ENCODE measurements at regions not wholly inside any gene's neighbourhood (a gene's known extent, or its start where the extent isn't known, plus 50 kb on each side); places are given as distances from the start of the nearest gene placed in this dataset.

DNA sequence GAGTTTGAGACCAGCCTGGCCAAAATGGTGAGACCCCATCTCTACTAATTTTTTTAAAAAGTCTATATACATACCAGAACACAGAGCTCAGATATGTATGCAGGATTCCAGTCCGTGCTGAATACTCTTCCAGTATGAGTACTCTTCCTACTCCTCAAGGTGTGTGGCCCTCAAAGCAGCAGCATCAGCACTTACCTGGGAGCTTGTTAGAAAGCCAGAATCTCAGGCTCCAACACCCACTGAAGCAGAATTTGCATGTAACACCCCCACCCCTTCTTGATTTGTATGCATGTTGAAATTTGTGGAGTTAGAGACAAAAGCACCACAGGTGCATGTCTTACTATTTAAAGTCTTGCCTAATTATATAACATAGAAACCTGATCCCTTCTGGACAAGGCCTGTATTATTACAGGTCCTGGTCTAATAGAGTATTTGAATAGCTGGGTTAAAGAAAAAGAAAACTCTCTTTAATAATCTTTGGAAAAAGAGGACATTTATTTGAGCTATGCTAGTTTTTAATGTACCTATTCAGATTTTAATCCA, 50.3 kb upstream of the NFE2L2 start:
- no peak overlapping the region for H3K4me3 ChIP-seq
- intact Hi-C loops (cut with DNase I) = no loop called here
- H3K4me1 ChIP-seq (ENCODE audit: insufficient read depth) = peaks cover 1% of the 10 kb centered on the region
- no peak for DNase-seq
- TF ChIP-seq, protein P1, sequence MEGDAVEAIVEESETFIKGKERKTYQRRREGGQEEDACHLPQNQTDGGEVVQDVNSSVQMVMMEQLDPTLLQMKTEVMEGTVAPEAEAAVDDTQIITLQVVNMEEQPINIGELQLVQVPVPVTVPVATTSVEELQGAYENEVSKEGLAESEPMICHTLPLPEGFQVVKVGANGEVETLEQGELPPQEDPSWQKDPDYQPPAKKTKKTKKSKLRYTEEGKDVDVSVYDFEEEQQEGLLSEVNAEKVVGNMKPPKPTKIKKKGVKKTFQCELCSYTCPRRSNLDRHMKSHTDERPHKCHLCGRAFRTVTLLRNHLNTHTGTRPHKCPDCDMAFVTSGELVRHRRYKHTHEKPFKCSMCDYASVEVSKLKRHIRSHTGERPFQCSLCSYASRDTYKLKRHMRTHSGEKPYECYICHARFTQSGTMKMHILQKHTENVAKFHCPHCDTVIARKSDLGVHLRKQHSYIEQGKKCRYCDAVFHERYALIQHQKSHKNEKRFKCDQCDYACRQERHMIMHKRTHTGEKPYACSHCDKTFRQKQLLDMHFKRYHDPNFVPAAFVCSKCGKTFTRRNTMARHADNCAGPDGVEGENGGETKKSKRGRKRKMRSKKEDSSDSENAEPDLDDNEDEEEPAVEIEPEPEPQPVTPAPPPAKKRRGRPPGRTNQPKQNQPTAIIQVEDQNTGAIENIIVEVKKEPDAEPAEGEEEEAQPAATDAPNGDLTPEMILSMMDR (IDR thresholded peaks at IDR 0.05) = no peak
- TF ChIP-seq EP300 (IDR thresholded peaks at IDR 0.05) = no peak
- no peak for TF ChIP-seq POLR2A (IDR thresholded peaks at IDR 0.05)
- H3K36me3 ChIP-seq = no peaks in the 10 kb centered on the region
- H3K27me3 ChIP-seq = no peaks in the 10 kb centered on the region
- no peak overlapping the region for H3K27ac ChIP-seq
- WGBS, 3 donors = 57 to 80% (median 71%) methylated on average over 1 of the region's 1 CpG
- H3K9me3 ChIP-seq = no peaks in the 10 kb centered on the region

DNA sequence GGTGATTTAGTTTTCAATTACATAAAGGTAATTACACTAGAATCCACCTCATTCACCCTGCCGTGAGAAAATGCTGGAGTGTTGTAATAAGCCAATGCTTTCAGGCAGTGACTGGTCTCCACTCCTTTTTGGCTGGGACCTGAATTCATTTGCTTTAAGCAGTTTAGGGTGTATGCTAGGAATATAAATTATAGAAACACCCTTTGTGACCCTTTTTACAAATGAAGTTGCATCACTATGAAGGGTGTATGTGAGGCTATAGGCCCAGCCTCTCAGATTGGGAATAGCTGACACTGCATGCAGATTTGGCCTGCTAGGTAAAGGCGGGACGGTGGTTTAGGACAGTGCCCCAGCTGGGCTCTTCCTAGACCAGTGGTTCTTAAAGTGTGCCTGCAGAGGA, 50.8 kb upstream of the NFE2L2 start:
- H3K4me1 ChIP-seq (ENCODE audit: insufficient read depth) = peaks cover 1% of the 10 kb centered on the region
- H3K27ac ChIP-seq = no peak overlapping the region
- H3K27me3 ChIP-seq = no peaks in the 10 kb centered on the region
- DNase-seq = no peak
- no peak overlapping the region for H3K4me3 ChIP-seq
- intact Hi-C loops (cut with DNase I) = no loop called here
- WGBS, 3 donors = 57 to 85% (median 85%) methylated on average over 3 of the region's 3 CpGs
- H3K36me3 ChIP-seq = no peaks in the 10 kb centered on the region
- TF ChIP-seq EP300 (IDR thresholded peaks at IDR 0.05) = no peak
- TF ChIP-seq, protein P1 (IDR thresholded peaks at IDR 0.05) = no peak
- TF ChIP-seq POLR2A (IDR thresholded peaks at IDR 0.05) = no peak
- H3K9me3 ChIP-seq = no peaks in the 10 kb centered on the region

DNA sequence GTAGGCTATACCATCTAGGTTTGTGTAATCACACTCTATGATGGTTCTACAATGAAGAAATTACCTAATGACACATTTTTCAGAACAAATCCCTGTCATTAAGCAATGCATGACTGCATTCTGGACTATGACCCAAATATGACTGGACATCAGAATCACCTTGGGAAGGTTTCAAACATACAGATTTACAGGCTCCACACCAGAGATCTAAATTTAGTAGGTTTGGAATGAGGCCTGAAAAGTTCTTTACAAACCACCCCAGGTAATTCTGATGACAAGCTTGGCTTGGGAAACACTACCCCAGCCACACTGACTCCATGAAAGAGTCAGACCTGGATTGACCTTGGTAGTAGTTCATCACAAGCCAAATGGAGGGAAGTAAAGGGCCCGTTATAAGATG, 52.2 kb upstream of the NFE2L2 start:
- Histone ChIP-seq H3K27ac (no peak overlapping the region), H3K27me3 (no peaks in the 10 kb centered on the region), H3K4me3 (no peak overlapping the region), H3K4me1 (ENCODE audit: insufficient read depth) (peaks cover 1% of the 10 kb centered on the region), H3K9me3 (no peaks in the 10 kb centered on the region), H3K36me3 (no peaks in the 10 kb centered on the region)
- TF ChIP-seq EP300 (IDR thresholded peaks at IDR 0.05) (no peak), POLR2A (IDR thresholded peaks at IDR 0.05) (no peak)
- TF ChIP-seq, protein P1 (IDR thresholded peaks at IDR 0.05) = no peak
- 88 to 94% (median 92%) methylated on average over 1 of the region's 1 CpG for WGBS, 3 donors
- intact Hi-C loops (cut with DNase I) = no loop called here
- DNase-seq = no peak

DNA sequence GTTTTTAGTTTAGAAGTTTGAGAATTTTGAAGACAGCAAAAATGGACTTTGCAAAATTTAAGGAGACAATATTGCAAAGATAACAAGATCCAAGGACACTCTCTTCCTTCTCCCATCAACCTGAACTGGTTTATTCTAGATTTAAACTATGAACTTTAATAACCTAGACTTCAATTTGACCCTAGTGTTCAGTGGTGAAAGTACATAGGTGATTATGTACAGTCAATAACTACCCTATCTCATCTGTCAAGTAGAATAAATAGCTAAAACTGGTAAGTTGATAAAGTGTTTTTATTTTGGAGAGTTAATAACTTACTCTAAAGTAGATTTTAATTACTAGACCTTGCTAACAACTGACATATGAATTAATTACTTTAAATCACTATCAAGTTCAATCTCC, 52.9 kb upstream of the NFE2L2 start:
- Histone ChIP-seq H3K27ac (no peak overlapping the region), H3K4me1 (ENCODE audit: insufficient read depth) (peaks cover 1% of the 10 kb centered on the region), H3K36me3 (no peaks in the 10 kb centered on the region), H3K9me3 (no peaks in the 10 kb centered on the region), H3K4me3 (no peak overlapping the region), H3K27me3 (no peaks in the 10 kb centered on the region)
- TF ChIP-seq POLR2A (IDR thresholded peaks at IDR 0.05) (no peak), EP300 (IDR thresholded peaks at IDR 0.05) (no peak)
- TF ChIP-seq, protein P1 (IDR thresholded peaks at IDR 0.05) = no peak
- no peak for DNase-seq
- intact Hi-C loops (cut with DNase I) = no loop called here
